Ovary (tissue), 7 donors: ENCODE measurements at regions not wholly inside any gene's neighbourhood (a gene's known extent, or its start where the extent isn't known, plus 50 kb on each side); places are given as distances from the start of the nearest gene placed in this dataset.

ENCODE experiments used
- DNase-seq, 5 donors: peaks; one replicate each; pipeline ENCODE4 v3.0.0-alpha.2; 2019 to 2020
- H3K27ac ChIP-seq, 2 donors: fragments of 200-600 bp; one replicate each; pipeline versions ENCODE4 v1.5.1 to v1.8.0; 2019 to 2022
- H3K27me3 ChIP-seq: fragments of 200-600 bp; one replicate; pipeline ENCODE4 v1.8.0; 2022
- H3K36me3 ChIP-seq: fragments of 200-600 bp; sonication (generic); one replicate; pipeline ENCODE4 v1.5.1; 2019
- H3K4me1 ChIP-seq: one replicate; pipeline ENCODE4 v1.8.1; 2013; ENCODE audit warnings: mild to moderate bottlenecking, moderate library complexity; ENCODE audit not compliant: insufficient read depth
- H3K4me3 ChIP-seq: fragments of 200-600 bp; sonication (generic); one replicate; pipeline ENCODE4 v1.5.1; 2017
- H3K9me3 ChIP-seq, 2 donors: fragments of 200-600 bp in 1 of 2; sonication (generic) in 1 of 2; one replicate each; pipeline versions ENCODE4 v1.5.1 to v1.8.1; 2013 to 2019; ENCODE audit warnings: mild to moderate bottlenecking in 1 of 2, moderate library complexity in 1 of 2
- EP300 ChIP-seq: sonication (generic); formaldehyde crosslinking; IDR thresholded peaks from one replicate; pipeline ENCODE4 v1.6.1; 2017; ENCODE audit warnings: antibody characterized with exemption
- POLR2A ChIP-seq: fragments of 450-650 bp; IDR thresholded peaks from one replicate; pipeline ENCODE4 v1.6.1; 2017; ENCODE audit warnings: antibody characterized with exemption, mild to moderate bottlenecking, moderate library complexity
- WGBS, 3 donors: extraction: QIAGEN DNeasy Blood & Tissue Kit in 1 of 3; methylation state at CpG; one replicate each; pipeline versions ENCODE4 v1.1.5 to v1.1.7; 2013 to 2017; 5-methylcytosine and 5-hydroxymethylcytosine counted together
- intact Hi-C, 4 donors: fragments of 100-400 bp; cut with DNase I; formaldehyde crosslinking; loops; one replicate each; pipeline versions ENCODE4 v1.11.0 to v1.15.1; 2022 to 2023
- TF ChIP-seq, protein P1 (sequence below), 3 donors: fragments of 450-650 bp in 2 of 3; fragments of 200-600 bp in 1 of 3; IDR thresholded peaks; one replicate each; pipeline versions ENCODE4 v1.5.1 to v1.8.0; 2016 to 2022; ENCODE audit warnings: antibody characterized with exemption in 3 of 3, mild to moderate bottlenecking in 1 of 3
- donor health status: DM: no; HTN: no; CAD: no; lungs with moderate emphysema.
- donor health status: DM: no; HTN: no; CAD: no.
- donor health status: Bipolar disorder and iron deficiency.
- donor health status: DM: no; HTN: no; CAD: no.
- donor health status: DM: yes; HTN: yes; CAD: no.

DNA sequence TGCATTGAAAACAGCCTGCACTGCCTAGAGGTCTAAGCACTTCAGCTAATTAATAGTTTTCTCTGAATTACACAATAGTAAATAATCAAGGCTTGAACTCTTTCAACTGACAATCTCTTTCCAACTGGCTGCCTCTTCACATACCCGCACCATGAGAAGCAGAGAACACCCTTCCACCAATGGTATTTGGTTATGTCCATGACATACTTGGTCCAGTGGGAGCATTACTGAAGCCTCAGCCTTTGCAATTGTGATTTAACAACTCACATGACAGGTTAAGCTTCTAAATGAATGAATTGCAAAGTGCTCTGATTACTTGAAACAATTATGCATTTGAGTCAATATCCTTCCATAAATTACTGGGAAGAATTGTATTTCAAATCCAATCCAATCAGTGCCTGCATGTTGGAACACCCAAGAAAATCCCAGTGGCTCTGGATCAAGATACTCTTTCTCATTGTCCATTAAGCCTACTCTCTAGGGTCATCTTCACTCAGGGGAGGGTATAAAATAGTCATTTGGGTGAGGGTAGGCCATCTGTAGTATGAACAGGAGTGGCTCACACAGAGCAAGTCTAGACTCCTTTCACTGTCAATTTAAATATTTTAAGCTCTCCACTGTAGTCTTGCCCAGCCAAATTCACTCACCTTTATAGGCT, 101.1 kb downstream of the HS1BP3 start:
- Histone ChIP-seq H3K4me1 (no peaks in the 10 kb centered on the region), H3K9me3 (no peaks in the 10 kb centered on the region), H3K27me3 (no peaks in the 10 kb centered on the region), H3K27ac (no peak overlapping the region), H3K4me3 (no peak overlapping the region), H3K36me3 (no peaks in the 10 kb centered on the region)
- TF ChIP-seq EP300 (no peak), POLR2A (no peak)
- TF ChIP-seq, protein P1, sequence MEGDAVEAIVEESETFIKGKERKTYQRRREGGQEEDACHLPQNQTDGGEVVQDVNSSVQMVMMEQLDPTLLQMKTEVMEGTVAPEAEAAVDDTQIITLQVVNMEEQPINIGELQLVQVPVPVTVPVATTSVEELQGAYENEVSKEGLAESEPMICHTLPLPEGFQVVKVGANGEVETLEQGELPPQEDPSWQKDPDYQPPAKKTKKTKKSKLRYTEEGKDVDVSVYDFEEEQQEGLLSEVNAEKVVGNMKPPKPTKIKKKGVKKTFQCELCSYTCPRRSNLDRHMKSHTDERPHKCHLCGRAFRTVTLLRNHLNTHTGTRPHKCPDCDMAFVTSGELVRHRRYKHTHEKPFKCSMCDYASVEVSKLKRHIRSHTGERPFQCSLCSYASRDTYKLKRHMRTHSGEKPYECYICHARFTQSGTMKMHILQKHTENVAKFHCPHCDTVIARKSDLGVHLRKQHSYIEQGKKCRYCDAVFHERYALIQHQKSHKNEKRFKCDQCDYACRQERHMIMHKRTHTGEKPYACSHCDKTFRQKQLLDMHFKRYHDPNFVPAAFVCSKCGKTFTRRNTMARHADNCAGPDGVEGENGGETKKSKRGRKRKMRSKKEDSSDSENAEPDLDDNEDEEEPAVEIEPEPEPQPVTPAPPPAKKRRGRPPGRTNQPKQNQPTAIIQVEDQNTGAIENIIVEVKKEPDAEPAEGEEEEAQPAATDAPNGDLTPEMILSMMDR (IDR thresholded peaks at IDR 0.05): no peak
- 67 to 90% (median 83%) methylated on average over 1 of the region's 1 CpG for WGBS, 3 donors
- DNase-seq: no peak
- intact Hi-C loops: no loop called here

DNA sequence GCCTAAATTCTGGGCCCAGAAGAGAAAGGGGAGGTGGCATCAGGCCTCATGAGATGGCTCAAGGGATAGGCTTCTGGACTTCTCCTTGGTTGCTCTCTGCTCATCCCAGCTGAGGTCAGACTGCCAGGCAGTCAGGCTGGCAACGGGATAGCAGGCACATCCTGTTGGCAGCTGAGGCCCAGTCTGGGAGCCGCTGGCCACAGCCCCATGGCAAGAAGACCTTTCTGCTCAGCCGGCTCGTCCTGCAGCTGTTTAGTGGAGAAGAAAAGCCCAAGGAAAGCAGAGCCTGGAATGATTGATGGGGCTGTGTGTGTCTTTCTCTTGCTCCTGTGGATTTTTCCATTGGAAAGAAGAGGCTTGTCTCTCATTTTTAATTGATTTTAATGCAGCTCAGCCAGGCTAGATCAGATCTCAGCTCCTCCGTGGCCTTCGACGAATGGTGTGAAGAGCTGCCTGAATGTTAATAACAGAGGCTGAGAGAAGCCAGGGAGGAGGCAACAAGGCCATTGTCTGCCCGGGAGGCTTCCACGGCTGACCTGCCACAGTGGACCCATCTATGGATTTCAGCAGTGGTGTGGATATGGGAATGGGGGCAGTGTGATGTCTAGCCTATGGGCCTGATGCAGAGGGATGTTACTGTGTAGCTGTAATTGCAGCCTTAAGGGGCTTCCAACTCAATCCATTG, 99.5 kb downstream of the HS1BP3 start:
- WGBS, 3 donors: 63 to 75% (median 67%) methylated on average over 9 of the region's 9 CpGs
- Histone ChIP-seq H3K36me3 (no peaks in the 10 kb centered on the region), H3K27ac (no peak overlapping the region), H3K4me3 (no peak overlapping the region), H3K27me3 (no peaks in the 10 kb centered on the region), H3K9me3 (no peaks in the 10 kb centered on the region), H3K4me1 (no peaks in the 10 kb centered on the region)
- TF ChIP-seq POLR2A: no peak
- TF ChIP-seq EP300: no peak
- TF ChIP-seq, protein P1 (IDR thresholded peaks at IDR 0.05): no peak
- intact Hi-C loops: no loop called here
- no peak for DNase-seq

DNA sequence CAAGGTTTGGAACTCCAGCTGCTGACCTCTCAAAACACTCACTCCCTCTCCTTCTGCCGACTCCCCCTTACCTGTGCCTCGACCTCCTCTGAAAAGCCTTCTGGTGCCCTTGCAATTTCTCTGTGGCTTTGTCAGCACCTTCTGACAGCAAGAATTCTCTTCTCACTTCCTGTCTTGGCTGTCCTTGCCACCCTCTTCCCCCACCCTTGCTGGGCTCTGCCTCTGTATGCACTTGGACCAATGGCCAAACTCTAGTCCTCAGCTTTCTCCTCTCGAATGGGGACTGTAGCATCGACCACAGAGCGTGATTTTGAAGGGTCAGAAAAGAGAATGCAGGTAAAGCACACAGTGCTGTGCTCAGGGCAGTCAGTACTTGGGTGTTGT, 99.0 kb downstream of the HS1BP3 start:
- Histone ChIP-seq H3K27ac (no peak overlapping the region), H3K4me1 (no peaks in the 10 kb centered on the region), H3K9me3 (no peaks in the 10 kb centered on the region), H3K36me3 (no peaks in the 10 kb centered on the region), H3K4me3 (no peak overlapping the region), H3K27me3 (no peaks in the 10 kb centered on the region)
- WGBS, 3 donors: 65 to 77% (median 68%) methylated on average over 5 of the region's 5 CpGs
- no peak for DNase-seq
- intact Hi-C loops: no loop called here
- TF ChIP-seq, protein P1 (IDR thresholded peaks at IDR 0.05): no peak
- TF ChIP-seq POLR2A: no peak
- no peak for TF ChIP-seq EP300

- no peaks in the 10 kb centered on the region for H3K9me3 ChIP-seq
- H3K27ac ChIP-seq: no peak overlapping the region
- WGBS, 3 donors: 64 to 78% (median 74%) methylated on average over 3 of the region's 3 CpGs
- TF ChIP-seq POLR2A (no peak), EP300 (no peak)
- TF ChIP-seq, protein P1 (IDR thresholded peaks at IDR 0.05): no peak
- DNase-seq: no peak
- no peaks in the 10 kb centered on the region for H3K27me3 ChIP-seq
- intact Hi-C loops: no loop called here
- H3K36me3 ChIP-seq: no peaks in the 10 kb centered on the region
- H3K4me1 ChIP-seq: no peaks in the 10 kb centered on the region
- H3K4me3 ChIP-seq: no peak overlapping the region
Observed at GRCh38 chr2:20552847-20553246, 98.1 kb downstream of the HS1BP3 start.
